ENCODE measurements at regions not wholly inside any gene's neighbourhood (a gene's known extent, or its start where the extent isn't known, plus 50 kb on each side); places are given as distances from the start of the nearest gene placed in this dataset.

- Histone ChIP-seq H3K27me3 (ENCODE audit: low read length) (no peaks in the 10 kb centered on the region), H3K9ac (ENCODE audit: low read length) (no peak overlapping the region), H3K9me2 (replicated peaks; ENCODE audit: insufficient read depth, low read length) (no peaks in the 10 kb centered on the region), H3F3A (ENCODE audit: insufficient read depth) (no peaks in the 10 kb centered on the region), H3K4me2 (ENCODE audit: low read depth, low read length, poor library complexity, severe bottlenecking) (no peak overlapping the region), H3K27ac (ENCODE audit: low read depth, low read length) (no peak overlapping the region), H2AFZ (ENCODE audit: low read depth, low read length, severe bottlenecking) (no peak overlapping the region), H3K9me3 (ENCODE audit: insufficient read depth, low read length) (no peaks in the 10 kb centered on the region), H3K4me3 (ENCODE audit: insufficient read depth, low read length, poor library complexity, severe bottlenecking) (no peak overlapping the region), H3K36me3 (ENCODE audit: low read length) (no peaks in the 10 kb centered on the region), H3K79me2 (ENCODE audit: insufficient read depth, low read length) (no peaks in the 10 kb centered on the region), H4K20me1 (ENCODE audit: low read depth, low read length) (no peaks in the 10 kb centered on the region)
- no peak for TF ChIP-seq EZH2phosphoT487 (conservative IDR thresholded peaks at IDR 0.05; ENCODE audit: low read length)
- TF ChIP-seq CTCF (IDR thresholded peaks at IDR 0.05; ENCODE audit: insufficient read depth, low read length, poor library complexity, severe bottlenecking): peak; percentile 79
Observed at GRCh38 chr3:150227839-150228238, 180.3 kb upstream of the TSC22D2 start.

GRCh38 chr3:150225986-150226385, 182.1 kb upstream of the TSC22D2 start:
- Histone ChIP-seq H4K20me1 (ENCODE audit: low read depth, low read length) (no peaks in the 10 kb centered on the region), H3K36me3 (ENCODE audit: low read length) (no peaks in the 10 kb centered on the region), H3K79me2 (ENCODE audit: insufficient read depth, low read length) (no peaks in the 10 kb centered on the region), H3K4me3 (ENCODE audit: insufficient read depth, low read length, poor library complexity, severe bottlenecking) (no peak overlapping the region), H3K9me2 (replicated peaks; ENCODE audit: insufficient read depth, low read length) (no peaks in the 10 kb centered on the region), H2AFZ (ENCODE audit: low read depth, low read length, severe bottlenecking) (no peak overlapping the region), H3K27ac (ENCODE audit: low read depth, low read length) (no peak overlapping the region), H3K4me2 (ENCODE audit: low read depth, low read length, poor library complexity, severe bottlenecking) (no peak overlapping the region), H3K9ac (ENCODE audit: low read length) (no peak overlapping the region), H3K9me3 (ENCODE audit: insufficient read depth, low read length) (no peaks in the 10 kb centered on the region), H3F3A (ENCODE audit: insufficient read depth) (no peaks in the 10 kb centered on the region), H3K27me3 (ENCODE audit: low read length) (no peaks in the 10 kb centered on the region)
- TF ChIP-seq CTCF (IDR thresholded peaks at IDR 0.05; ENCODE audit: insufficient read depth, low read length, poor library complexity, severe bottlenecking): no peak
- TF ChIP-seq EZH2phosphoT487 (conservative IDR thresholded peaks at IDR 0.05; ENCODE audit: low read length): no peak

- H3K27me3 ChIP-seq (ENCODE audit: low read length): no peaks in the 10 kb centered on the region
- no peak for TF ChIP-seq CTCF (IDR thresholded peaks at IDR 0.05; ENCODE audit: insufficient read depth, low read length, poor library complexity, severe bottlenecking)
- no peak for TF ChIP-seq EZH2phosphoT487 (conservative IDR thresholded peaks at IDR 0.05; ENCODE audit: low read length)
Observed at GRCh38 chr3:150223558-150223957, 184.5 kb upstream of the TSC22D2 start.

More at GRCh38 chr3:150223558-150223957, 184.5 kb upstream of the TSC22D2 start:
- Histone ChIP-seq H3K9me2 (replicated peaks; ENCODE audit: insufficient read depth, low read length) (no peaks in the 10 kb centered on the region), H3K79me2 (ENCODE audit: insufficient read depth, low read length) (no peaks in the 10 kb centered on the region), H2AFZ (ENCODE audit: low read depth, low read length, severe bottlenecking) (no peak overlapping the region), H3K4me3 (ENCODE audit: insufficient read depth, low read length, poor library complexity, severe bottlenecking) (no peak overlapping the region), H3F3A (ENCODE audit: insufficient read depth) (no peaks in the 10 kb centered on the region), H3K9me3 (ENCODE audit: insufficient read depth, low read length) (no peaks in the 10 kb centered on the region), H4K20me1 (ENCODE audit: low read depth, low read length) (no peaks in the 10 kb centered on the region), H3K36me3 (ENCODE audit: low read length) (no peaks in the 10 kb centered on the region), H3K4me2 (ENCODE audit: low read depth, low read length, poor library complexity, severe bottlenecking) (no peak overlapping the region), H3K27ac (ENCODE audit: low read depth, low read length) (no peak overlapping the region), H3K9ac (ENCODE audit: low read length) (no peak overlapping the region)
